HG02885 (cell line): ENCODE measurements at regions not wholly inside any gene's neighbourhood (a gene's known extent, or its start where the extent isn't known, plus 50 kb on each side); places are given as distances from the start of the nearest gene placed in this dataset.

ENCODE experiments used
- ATAC-seq: cut with Tn5 transposase; IDR thresholded peaks from one replicate; pipeline ENCODE4 v1.9.1; 2021; ENCODE audit warnings: mild to moderate bottlenecking; ENCODE audit not compliant: unreplicated experiment, poor library complexity

DNA sequence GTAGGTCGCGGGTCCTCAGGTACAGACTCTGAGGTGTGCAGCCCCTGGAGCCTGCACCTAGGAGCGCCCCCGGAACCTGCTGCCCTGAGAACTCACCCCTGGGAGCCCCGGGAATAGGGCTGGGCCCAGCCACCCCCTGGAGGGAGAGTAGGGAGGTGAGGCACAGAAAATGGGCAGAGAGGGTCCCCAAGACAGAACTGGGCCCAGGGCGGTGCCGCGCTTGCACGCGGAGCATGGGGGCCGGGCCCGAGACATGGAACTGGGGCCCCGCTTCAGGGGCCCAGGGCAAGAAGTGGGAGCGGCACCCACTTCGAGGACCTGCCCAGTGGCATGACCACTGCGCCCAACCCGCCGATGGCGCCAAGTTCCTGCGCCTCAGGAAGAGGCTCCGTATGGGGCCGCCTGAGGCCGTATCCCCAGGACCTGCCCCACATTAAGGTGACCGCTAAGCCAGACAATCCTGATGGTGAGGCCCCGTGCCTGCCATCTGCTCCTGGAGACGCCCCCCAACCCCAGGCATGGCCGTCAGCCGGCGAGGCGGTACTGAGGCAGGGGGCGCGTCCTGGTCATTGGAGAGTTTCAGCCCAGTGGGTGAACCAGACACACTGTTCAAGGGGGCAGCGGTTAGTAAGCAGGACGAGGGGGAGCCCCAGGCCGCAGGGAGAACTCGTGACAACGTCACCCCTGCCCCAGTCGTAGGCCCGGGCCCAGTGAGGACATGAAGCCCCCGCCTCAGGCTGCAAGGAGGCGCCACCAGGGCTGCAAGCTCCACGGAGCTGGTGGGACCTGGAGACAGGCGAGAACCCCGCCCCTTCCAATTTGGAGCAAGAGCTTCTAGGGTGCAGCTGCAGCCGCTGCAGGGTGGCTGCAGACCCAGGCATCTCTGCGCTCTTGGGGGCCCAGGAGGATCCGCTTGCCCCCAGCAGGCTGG is 89.5 kb upstream of the PUM3 start:
- ATAC-seq = no peak

DNA sequence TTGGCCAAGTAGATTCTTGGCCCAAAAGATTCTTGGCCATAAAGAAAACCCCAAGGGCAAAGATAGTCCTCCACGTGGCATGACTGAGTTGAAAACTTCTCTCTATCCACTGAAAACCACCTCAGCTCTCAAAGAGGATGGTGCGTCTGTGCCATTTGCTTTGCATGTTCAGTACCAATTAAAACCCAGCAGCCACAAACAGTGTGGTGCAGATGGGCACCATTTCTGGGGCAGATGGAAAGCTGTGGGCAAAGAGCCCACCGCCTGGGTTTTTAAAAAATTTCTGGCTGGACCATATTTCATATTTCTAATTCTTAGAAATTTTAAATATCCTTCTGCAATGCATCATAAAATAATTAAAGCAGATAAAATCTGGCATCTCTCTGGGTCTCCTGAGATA is 84.5 kb upstream of the PUM3 start:
- no peak for ATAC-seq

DNA sequence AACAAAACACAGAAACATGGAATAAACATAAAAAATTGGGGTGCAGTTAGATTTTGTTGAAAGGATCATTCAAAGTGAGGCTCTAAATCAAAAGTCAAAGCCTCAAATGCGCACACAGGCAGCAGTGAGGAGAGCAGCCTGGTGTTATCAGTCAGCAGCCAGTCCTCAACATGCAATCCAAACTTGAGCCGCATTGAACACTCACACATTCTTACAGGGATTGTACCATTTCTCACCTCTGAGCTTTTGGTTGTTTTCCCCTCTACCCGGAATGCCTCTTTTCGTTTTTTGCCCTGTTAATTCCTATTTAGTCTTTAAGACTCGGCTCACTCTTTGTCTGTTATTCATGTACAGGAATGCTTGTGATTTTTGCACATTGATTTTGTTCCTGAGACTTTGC is 81.1 kb upstream of the PUM3 start:
- no peak for ATAC-seq

DNA sequence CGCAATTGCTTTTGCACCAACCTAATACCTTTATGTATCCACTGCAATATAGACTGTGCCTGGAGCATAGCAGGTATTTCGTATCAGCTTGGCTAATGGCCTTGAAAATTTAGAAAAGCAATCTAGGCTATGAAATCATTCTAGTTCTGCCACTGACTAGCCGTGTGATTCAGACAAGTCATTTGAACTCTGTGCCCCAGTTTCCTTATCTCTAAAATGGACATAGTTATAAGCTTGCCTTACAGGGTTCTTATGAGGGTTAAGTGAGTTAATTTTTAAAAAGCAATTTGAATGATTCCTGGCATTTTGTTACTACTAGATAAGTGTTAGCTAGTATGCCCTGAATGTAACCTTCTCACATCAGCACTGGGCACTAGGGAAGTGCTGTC is 80.5 kb upstream of the PUM3 start:
- ATAC-seq = no peak

DNA sequence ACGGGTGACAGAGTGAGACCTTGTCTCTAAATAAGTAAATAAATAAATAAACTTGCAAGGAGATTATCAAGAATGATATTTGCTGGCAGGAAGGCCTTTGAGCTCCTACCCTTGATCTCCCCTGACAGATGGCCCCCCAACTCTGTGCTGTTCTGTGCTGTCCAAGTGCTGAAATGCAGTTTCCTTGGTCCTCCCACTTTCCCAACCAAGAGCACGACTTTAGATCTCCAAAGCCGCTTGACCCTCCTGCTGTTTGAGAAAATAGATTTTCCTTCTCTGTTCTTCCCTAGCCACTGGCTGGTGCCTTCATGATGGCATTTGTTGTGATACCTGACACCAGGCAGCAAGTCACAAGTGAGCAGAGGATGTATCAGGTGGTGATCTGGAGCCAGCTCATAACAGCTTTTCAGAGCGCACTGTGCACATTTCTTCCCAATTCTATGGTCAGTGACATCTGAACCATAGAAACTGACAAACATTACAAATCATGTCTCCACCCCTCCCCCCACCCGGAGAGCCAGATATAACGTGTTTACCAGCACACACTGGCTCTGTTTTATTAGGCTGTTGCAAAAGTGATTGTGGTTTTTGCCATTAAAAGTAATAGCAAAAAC is 80.0 kb upstream of the PUM3 start:
- ATAC-seq = no peak

DNA sequence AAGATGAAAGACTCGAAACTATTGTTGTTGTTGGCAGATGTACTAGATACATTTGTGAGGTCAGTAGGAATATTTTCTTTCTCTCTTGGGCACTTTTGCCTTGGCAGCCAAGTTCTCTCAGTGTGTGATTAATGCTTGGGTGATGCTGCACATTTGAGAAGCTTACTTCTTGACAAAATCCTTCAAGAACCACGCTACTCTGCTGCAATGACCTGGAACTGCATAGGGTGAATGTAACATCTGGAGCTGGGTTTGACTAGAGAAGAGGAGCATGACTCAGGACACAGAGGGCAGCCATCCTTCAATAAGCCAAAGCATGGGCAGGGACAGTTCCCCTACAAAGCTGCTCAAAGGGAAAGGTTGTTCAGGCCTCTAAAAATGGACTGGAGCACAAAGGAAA is 75.5 kb upstream of the PUM3 start:
- ATAC-seq = no peak

DNA sequence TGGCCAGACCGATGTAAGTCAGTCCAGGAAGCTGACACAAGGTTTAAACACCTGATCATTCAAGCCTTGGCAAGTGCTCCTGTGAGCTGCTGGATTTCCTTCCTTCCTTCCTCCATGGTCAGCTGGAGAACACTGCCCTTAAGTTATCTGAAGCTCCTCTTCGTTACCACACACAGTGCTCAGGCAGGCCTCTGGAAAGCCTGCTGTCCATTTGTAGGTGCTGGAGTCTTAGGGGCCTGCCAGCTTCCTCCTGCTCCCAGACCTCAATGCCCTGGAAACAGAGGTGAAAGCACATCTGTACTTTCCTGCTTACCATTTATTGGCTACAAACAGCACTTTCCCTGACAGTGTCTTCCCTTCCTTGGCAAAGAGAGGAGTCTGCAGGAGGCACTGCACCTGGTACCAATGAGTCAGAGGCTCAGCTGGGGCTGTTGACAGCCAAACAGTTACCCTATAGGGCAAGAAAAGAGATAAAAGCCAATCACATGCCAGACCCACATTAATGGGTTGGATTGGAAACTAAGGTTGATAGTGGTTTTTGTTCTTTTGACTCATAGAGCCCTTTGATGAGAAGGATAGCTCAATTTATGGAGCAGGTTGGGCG is 72.6 kb upstream of the PUM3 start:
- no peak for ATAC-seq

DNA sequence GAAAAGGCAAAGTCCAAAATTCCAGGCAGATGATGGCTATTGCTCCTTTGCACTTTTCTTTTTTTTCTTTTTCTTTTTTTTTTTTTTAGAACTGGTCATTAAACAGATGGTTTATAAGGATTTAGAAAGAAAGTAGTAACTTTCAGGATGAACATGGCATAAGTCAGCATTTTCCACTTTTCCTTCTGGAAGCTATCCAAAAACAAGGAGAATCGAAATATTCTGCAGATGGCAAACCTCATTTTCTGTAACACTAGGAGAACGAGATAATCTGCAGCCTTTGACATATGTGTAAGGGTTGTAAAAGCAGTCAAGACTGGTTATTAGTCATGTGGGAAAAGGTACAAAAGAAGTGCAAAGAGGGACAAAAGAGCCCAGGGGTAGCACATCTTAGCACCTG is 69.1 kb upstream of the PUM3 start:
- no peak for ATAC-seq

DNA sequence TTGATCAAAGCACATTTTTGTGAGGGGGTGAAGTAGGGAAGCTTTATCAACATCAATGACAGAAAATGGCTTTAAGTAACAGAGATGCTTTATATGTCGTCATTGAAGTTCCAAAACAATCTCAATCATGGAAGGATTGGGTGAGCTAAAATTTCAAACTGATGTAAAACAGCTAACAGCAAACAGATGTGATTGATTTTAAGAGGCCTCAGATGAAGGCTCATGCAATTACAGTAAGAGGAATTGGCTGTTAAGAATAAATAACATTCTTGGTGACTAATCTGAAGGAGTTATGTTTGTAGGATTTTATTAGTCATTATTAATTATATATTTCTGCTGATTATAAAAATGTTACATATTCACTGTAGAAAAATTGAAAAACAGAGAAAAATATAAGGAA is 63.5 kb upstream of the PUM3 start:
- ATAC-seq = no peak

DNA sequence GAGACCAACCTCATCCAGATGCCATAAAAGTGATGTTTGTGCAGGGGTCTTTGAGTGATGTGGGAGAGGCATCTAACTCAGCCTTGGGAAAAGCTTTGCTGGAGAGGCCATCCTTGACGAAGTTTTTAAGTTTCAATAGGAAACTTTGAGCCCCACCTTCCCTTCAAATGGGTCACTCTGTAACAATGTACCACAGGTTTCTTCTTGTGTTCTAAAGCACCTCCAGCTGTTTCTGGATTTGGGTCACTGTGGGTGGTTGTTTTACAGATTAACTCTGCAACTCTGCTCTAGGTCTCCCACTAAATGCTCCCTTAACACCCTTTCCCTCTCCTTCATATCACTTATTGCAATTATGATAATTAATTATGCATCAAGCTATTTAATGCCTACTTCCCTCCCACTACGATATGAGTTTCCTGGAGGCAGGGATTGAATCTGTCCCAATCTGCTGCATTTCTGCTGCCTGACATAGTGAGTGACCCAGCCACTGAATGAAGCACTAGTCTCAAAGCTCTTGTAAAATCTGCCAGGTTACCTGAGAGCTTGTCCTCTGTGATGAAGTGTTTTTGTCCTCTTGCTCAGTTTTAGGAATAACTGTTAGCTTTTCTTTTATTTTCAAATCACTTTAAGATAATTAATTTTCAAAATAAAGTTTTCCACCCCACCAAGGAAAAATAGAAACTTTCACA is 60.5 kb upstream of the PUM3 start:
- ATAC-seq = no peak
